HG03575 (cell line): ENCODE measurements at regions not wholly inside any gene's neighbourhood (a gene's known extent, or its start where the extent isn't known, plus 50 kb on each side); places are given as distances from the start of the nearest gene placed in this dataset.

Experiments used
- ATAC-seq: cut with Tn5 transposase; IDR thresholded peaks from one replicate; pipeline ENCODE4 v1.9.1; 2021; ENCODE audit not compliant: unreplicated experiment, insufficient number of reproducible peaks, low FRiP score; ENCODE audit errors: extremely low read depth

DNA sequence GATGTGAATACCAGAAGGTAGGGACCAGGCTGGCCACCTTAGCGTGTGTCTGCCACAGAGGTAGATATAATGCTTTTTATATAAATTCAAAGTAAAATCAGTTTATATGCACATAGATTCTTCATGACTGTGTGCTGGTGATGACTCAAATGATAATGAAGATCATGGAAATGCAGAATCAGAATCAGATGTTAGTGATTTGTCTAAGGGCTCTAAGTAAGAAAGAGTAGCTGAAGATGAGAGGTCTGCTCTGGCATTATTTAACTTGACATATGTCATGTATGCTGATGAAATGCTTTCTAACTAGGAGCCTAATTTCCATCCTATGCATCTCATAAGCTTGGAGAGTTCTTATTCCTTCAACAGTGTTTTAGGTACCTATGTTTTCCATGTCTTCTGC, 50.3 kb upstream of the DPH6 start:
- ATAC-seq: no peak

DNA sequence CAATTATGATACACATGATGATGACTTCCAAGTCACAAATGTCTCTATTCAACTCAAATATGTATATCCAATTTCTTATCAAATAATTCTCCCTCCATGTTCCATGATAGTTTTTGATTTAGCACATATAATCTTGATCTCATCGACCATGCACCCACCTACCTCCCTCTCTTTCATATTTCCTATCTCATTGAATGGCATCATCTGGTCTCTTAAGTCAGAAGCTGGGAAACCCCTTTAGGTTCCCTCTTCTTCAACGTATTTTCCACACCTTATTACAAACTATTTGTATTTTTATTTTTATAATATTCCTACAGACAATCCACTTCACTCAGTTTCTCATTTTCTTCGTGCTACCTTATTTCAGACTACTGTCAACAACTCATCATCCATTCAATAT, 56.9 kb upstream of the DPH6 start:
- ATAC-seq: no peak

DNA sequence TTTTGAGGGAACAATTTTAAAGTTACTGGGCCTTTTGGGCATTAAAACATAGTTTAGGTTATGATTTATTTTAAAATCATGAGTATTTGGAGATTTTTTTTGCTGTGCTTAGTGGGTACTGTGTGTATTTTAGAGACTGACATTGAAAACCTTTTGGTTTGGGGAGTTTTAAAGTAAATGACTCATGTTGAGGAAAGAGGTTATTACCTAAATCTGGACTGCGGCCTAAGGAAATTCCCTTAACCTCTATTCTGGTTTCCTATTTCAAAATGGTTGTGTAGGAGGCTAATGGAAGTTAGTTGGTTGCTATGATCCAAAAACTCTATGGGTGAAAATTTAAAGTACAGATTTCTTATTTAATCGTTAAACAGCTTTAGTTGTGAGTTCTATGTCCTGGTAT, 57.3 kb upstream of the DPH6 start:
- no peak for ATAC-seq

DNA sequence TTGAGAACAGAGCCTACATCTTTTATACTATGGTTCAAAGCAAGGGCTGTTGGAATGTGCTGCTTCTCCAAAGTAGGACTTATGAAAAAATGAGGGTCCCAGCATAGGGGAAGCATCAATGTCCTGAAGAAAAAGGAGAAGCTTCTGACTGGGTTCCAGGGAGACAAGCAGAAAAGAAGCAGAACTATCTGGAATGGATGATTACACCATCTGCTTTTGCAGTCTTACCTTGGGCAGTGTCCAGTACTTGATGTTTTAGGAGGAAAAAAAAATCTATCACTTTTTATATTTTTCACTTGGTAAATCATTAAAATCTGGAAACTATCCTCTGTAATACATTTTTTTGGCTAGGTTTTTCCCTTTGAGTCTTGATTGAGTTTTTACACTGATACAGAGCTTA, 57.9 kb upstream of the DPH6 start:
- ATAC-seq: no peak

DNA sequence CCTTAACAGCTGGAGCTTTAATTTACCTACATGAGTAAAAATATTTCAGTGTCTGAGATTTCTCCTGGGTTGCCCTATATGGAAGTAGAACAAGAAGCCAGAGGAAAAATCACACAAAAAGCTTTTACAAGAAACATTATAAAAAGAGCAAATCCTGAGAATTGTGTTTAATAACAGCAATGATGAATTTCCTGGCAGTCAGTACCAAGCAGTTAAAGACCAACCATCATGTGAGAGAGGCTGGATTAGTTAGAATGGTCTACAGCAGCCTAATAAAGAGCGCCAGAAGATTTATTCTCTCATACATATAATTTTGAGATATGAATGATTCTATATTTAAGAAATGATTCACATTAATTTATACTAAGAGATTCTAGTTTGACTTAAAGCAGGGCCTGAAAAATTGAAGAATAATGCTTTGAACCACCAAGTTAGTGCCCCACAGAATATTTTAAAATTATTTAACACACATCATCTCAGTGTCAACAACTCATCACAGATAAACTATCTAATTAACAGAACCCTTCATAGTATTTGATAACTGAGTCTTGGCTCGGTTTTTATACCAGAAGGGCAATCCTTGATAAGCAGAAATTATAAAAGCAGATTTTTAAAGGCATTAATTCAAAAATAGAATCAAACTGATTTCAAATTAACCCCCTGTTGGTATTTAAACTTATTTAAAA, 59.9 kb upstream of the DPH6 start:
- ATAC-seq: no peak

DNA sequence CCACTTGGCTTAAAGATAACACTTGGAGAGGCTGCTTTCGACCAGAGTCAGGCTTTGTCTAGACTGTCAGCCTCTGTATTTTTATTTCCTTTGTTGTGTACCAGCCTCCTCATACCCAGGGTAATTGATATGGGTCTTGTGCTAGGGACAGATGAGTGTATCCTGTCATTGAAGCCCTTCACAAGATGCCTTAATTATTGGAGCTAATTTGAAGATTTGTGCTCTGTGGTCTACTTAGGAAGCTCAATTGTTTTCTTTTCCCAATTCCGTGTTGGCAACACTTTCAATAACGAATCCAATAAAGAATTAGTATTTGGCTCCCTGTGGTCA, 60.5 kb upstream of the DPH6 start:
- ATAC-seq: no peak

DNA sequence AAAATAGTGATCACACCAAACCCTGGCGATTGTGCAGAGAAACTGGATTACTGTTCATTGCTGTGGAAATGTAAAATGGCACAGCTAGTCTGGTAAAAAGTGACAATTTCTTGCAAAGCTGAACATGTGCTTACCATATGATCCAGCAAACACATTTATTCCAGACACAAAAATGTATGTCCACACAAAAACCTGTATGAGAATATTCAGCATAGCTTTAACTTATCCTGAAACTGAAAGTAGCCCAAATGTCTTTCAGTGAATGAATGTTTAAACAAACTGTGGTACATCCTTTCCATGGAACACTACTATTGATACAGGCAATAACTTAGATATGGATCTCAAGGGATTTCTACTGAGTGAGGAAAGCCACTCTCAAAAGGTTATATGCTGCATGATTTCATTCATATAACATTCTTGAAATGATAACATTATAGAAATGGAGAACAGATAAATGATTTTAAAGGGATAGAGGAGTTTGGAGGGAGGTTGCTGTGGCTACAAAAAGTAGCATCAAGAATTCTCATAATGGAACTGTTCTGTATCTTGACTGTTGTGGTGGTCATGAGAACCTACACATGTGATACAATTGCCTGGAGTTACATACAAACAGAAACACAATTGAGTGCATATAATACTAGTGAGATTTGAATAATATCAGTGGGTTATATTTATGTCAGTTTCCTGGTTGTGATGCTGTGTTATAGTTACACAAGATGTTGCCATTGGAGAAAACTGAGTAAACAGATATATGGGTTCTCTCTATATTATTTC, 70.7 kb upstream of the DPH6 start:
- no peak for ATAC-seq

DNA sequence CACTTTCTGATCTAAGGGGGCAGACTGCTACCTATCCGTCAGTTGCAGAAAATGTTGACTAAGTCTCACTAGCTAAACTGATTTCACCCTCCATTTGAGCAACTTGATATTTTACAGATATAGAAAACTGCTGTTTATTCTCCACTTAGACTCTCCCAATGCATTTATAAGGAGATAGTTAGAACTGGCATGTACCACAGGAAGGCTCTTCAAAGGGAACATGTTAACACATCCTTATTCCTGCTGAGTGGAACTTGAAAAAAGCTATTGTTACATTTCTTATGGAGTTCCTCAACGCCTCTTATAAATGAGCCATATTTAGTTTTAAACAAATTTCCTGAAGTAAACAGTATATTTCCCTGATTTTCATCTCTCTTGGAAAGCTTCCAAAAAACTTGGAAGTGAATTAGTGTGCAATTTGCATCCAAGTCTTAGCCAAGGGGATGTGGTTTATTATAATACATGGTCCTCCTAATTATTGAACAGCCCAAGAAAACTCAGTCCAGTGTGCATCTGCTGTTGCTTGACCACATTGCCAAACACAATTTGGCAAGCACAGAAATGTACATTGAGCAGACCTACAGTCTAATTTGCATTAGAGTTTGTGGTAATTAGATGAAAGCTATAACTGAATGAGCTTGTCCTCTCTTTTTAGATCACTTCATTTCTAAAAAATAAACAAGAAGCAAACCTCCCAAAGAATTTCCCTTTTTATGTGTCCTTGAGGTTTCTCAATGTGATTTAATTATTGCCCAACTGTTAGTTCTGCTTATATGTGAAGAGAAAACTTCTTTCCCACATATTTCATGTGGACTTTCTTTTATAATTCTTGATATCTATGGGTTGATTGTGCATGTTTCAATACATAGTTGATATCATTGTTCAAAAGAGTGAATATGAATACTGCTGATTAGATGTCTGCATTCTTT, 72.6 kb upstream of the DPH6 start:
- no peak for ATAC-seq

DNA sequence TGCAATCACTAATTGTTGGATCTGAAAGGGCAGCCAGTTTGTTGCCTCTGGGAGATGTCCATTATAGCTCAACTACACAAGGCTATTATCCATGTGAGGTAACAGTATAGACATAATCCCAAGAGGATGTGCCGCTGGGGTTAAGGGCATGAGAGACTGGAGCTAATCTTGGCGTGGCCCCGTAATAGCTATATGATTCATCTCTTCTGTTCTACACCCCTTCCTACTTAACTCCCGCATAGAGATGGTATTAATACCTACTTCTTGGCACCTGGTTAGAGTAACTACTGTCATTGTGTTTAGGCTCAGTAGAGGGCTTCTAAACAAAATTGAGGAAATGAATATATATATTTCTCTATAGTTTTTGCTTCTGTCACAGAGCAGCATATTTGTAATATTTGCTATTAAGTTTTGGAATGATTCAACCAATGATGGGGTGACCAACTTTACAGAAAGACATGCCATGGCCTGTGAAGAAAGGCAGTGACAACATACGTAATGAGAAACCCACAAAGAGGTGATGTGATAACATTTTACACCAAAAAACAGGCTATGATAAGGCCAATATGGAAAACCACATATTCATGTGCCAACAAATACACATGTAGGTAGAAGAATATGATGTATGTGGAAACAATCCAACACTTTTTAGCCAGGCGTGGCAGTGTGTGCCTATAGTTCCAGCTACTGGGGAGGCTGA, 76.8 kb upstream of the DPH6 start:
- ATAC-seq: no peak

DNA sequence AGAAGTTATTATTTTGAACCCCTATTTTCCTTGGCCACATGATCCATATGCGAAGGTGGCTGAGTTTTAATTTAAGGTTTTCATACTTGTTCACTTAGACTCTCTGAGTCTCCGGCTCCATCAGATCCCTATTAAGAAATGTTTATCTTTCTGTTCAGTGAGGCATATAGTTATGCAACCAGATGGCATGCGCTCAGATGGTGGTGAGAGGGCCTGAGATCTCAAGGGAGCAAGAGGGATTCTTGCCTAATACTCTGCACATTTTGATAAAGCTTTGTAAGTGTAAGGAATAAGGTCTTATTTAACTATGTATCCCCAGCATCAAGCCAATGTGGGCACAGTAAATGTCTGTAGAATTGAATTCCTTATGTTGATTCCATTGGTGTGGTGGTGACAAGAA, 78.9 kb upstream of the DPH6 start:
- ATAC-seq: no peak

DNA sequence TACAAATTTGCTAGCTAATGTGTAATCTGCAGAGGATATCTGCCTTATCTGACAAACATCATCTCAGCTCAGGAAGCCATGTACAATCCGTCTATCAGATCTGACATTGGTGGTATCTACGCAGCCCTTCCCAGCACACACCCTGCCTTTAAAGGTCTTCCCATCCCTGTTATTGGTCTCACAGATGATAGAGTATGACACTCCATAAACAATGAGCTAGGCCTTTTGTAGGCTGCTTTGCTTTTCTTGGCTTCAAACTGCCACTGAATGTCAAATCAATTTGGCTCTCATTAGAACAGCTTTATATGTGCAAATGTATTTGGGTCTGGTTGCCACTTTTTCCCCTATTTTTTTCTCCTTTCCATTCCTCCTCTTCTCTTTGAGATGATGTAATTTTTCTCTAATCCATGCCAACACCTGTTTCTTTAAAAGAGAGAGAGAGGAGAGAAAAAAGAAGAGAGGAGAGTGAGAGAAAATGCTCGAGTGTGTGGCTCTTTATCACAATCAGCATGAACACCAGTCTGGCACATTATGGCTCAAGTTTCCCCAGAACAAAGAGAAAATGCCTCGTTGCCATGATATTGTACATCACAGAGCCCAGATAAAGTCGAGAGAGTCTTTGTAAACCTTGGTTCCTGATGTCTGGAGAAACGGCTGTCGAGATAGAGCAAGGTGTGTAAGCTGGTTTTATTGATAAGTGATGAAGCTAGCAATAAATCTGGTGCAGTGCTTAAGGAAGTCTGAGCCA, 80.8 kb upstream of the DPH6 start:
- ATAC-seq: no peak

DNA sequence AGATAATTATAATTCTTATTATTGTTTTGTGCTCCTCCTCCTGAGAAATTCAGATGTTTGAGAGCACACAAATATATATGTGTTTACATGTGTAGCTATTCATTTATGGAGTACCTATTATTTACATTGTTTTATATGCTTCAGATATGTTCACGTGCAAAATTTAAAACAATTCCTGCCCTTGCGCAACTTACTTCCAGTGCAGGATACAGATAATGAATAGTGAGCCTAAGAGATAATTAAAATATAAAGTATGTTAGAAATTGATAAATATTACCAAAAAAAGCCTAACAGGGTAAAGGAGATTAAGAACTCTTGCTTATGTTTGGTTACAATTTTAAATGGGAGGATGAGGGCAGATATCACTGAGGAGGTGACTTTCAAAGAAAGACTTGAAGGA, 81.7 kb upstream of the DPH6 start:
- no peak for ATAC-seq

DNA sequence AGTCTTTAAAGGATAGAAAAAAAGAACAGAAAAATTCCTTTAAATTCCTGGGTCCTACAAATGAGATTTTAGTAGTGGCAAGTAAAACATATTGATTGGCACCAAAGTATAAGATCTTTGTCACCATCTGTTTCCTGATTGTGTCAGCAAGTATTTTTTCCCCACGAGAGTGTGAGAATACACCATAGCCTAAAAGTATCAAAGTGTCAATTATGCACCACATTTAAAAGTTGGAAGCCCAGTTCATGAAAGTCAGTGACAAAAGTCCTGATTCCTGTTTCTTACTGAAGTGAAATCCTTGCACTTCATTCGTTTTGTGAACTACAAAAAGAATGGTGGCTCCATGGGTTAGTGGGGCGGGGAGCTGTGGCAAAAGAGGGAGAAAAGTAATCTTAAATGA, 83.8 kb upstream of the DPH6 start:
- ATAC-seq: no peak

DNA sequence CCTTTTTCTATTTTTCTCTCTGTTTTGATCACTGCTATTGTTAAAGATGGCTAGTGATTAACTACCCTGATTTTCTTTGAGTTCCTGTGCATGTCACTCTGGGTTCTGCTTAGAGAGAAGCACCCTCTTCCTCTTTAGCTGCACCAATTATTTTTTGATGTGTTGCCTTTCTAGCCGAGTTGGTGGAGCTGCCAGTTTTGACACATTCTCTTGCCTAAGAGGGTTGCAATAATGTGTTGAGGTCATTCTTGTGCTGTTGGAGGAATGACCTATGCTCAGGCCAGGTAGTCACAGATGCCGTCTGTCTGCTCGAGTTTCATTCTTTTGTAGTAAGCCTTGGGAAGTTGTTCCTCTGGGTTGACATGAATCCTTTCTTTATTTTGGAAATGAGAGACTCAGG, 84.6 kb upstream of the DPH6 start:
- no peak for ATAC-seq

DNA sequence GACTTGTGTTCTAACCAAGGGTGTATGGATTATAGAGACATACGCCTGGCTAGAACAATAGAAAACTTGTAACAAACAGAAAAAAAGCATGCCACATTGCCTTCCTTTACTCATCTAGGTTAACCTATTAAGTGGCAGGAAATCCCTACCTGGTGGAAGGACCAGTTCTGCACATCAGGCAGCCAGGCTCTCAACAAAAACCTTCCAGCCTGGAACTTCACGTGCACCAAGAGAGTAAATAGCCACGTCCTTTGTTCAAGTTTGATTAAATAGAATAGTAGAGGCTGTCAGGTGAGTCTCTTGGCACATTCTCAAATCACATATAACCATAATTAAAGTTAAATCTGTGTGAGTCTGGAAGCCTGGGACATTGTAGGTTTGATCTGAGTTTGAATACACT, 85.0 kb upstream of the DPH6 start:
- no peak for ATAC-seq

DNA sequence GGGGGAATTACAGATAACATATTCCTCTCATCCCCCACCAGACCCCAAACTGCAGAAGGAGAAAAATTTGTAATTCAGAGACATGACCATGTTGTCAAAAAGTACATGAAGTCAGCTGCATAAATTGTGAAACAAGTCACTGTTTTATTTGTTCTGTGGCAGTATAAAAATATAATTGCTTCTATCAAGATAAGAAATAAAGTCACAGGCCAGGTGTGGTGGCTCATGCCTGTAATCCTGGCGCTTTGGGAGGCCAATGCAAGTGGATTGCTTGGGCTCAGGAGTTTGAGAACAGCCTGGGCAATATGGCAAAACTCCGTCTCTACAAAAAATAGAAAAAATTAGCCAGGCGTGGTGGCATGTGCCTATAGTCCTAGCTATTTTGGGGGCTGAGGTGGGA, 87.7 kb upstream of the DPH6 start:
- ATAC-seq: no peak

DNA sequence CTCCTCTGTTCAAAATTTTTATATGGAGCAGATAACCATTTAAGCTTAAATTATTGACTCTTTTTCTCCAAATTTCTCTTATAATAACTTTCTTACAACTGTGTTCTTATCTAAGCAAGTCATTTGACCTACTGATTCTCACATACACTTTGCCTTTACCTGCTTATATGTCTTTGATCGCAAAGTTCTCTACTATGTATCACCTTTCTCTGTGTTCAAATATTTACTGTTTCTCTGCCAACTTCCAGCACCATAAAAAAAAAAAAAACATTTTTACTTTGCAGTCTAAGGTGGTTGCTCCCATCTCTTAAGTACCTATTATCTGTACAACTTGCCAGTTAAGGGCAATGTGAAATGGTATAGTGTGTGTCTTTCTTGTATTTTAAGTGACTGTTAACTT, 100.8 kb upstream of the DPH6 start:
- ATAC-seq: no peak

DNA sequence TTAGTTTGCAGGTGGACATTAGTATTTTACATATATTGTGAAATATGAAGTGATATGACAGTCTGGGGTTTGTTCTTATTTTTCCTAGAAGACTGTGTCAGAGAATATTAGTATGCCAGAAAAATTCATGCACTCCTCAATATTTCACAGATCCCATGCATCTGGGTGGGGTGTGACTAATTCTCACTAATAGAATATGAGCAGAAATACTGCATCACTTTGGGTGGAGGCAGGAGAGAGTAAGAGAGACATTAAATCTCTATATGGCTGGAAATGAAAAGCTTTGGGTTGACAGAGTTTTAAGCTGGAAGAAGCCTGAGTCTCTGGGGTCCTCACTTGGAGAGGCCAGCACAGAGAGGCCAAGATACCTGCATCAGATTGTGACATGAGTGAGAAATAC, 101.3 kb upstream of the DPH6 start:
- ATAC-seq: no peak

DNA sequence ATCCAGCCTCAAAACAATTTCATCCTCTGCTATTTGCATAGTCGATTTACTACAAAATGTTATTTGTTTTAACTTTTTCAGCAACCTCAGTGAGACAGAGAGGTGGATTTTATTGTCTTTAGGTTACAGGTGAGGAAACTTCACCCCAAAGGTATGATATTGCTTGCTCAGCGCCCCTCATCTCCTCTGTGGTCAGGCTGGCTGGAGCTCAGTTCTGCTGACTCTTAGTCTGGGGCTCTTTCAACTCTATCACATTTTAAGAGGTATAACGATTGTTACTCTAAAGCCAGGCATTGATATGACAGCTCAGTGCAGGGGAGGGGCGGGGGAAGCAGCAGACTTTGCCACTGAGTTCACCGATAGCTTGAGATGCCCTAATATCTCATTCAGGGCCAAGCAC, 103.0 kb upstream of the DPH6 start:
- no peak for ATAC-seq
